Panc1 (cell line): ENCODE measurements at regions not wholly inside any gene's neighbourhood (a gene's known extent, or its start where the extent isn't known, plus 50 kb on each side); places are given as distances from the start of the nearest gene placed in this dataset.

Source experiments
- CTCF ChIP-seq: fragments of 450-650 bp; IDR thresholded peaks from 2 replicates; pipeline ENCODE4 v1.5.1; 2017; ENCODE audit warnings: mild to moderate bottlenecking
- POLR2AphosphoS5 ChIP-seq: IDR thresholded peaks from 2 replicates; pipeline ENCODE4 v1.6.1; 2012; ENCODE audit warnings: mild to moderate bottlenecking, low read depth, low read length, moderate library complexity
- SIN3A ChIP-seq: IDR thresholded peaks from 2 replicates; pipeline ENCODE4 v1.6.1; 2012; ENCODE audit warnings: low read depth, mild to moderate bottlenecking, low read length, moderate library complexity, borderline replicate concordance; ENCODE audit not compliant: insufficient read depth

GRCh38 chr3:59483191-59483590, 433.4 kb upstream of the CFAP20DC start:
- TF ChIP-seq CTCF (no peak), SIN3A (no peak), POLR2AphosphoS5 (no peak)
